A673 (cell line): ENCODE measurements at regions not wholly inside any gene's neighbourhood (a gene's known extent, or its start where the extent isn't known, plus 50 kb on each side); places are given as distances from the start of the nearest gene placed in this dataset.

ENCODE experiments used
- BruUV-seq: library from RNA; stranded (reverse); fragments of 400-500 nt; replicated peaks from 2 replicates; lab custom pipeline; 2021; lab: Mats Ljungman, UMichigan
- CTCF ChIA-PET: fragments of 300-600 bp; sonication (Branson Sonifier 250); formaldehyde crosslinking; loops from one replicate; lab custom pipeline; 2022; ENCODE audit warnings: antibody characterized with exemption; lab: Charles Lee
- POLR2A ChIA-PET: fragments of 300-600 bp; sonication (Branson Sonifier 250); formaldehyde crosslinking; loops from one replicate; lab custom pipeline; 2022; ENCODE audit warnings: antibody characterized with exemption; ENCODE audit not compliant: low non-redundant PET; lab: Charles Lee
- DNase-seq: peaks from one replicate; pipeline ENCODE4 v3.0.0-alpha.2; 2015; ENCODE audit warnings: low spot score
- H3K27ac ChIP-seq: fragments of 200-600 bp; sonication (generic); 2 replicates; pipeline ENCODE4 v1.5.1; 2016; ENCODE audit warnings: mixed run types, low read depth, mild to moderate bottlenecking, mixed read lengths, antibody characterized with exemption, low read length; ENCODE audit not compliant: poor library complexity, severe bottlenecking
- H3K27me3 ChIP-seq: fragments of 200-600 bp; sonication (generic); replicated peaks from 2 replicates; pipeline ENCODE4 v1.6.1; 2017; ENCODE audit warnings: mixed run types, low read depth, mild to moderate bottlenecking, mixed read lengths, antibody characterized with exemption, low read length; ENCODE audit not compliant: insufficient read depth, poor library complexity
- H3K36me3 ChIP-seq: fragments of 200-600 bp; sonication (generic); 2 replicates; pipeline ENCODE4 v1.6.1; 2016; ENCODE audit warnings: mixed run types, mild to moderate bottlenecking, mixed read lengths, antibody characterized with exemption, low read length; ENCODE audit not compliant: insufficient read depth, poor library complexity, severe bottlenecking
- H3K4me1 ChIP-seq: fragments of 200-600 bp; sonication (generic); 2 replicates; pipeline ENCODE4 v1.6.1; 2017; ENCODE audit warnings: mixed run types, mild to moderate bottlenecking, mixed read lengths, antibody characterized with exemption, low read length; ENCODE audit not compliant: insufficient read depth, poor library complexity, severe bottlenecking
- H3K4me3 ChIP-seq: fragments of 200-600 bp; sonication (generic); 2 replicates; pipeline ENCODE4 v1.5.1; 2016; ENCODE audit warnings: low read depth, mixed run types, mild to moderate bottlenecking, mixed read lengths, low read length; ENCODE audit not compliant: poor library complexity, severe bottlenecking
- H3K9me3 ChIP-seq: fragments of 200-600 bp; sonication (generic); 2 replicates; pipeline ENCODE4 v1.6.1; 2016; ENCODE audit warnings: mixed run types, low read depth, mild to moderate bottlenecking, mixed read lengths, antibody characterized with exemption, low read length; ENCODE audit not compliant: poor library complexity, severe bottlenecking
- CTCF ChIP-seq: fragments of 300-800, 200-600 bp; sonication (generic); conservative IDR thresholded peaks from 2 replicates; pipeline ENCODE4 v1.5.1; 2017; ENCODE audit warnings: low read depth, mild to moderate bottlenecking, antibody characterized with exemption, low read length, moderate library complexity, mixed read lengths
- EZH2 ChIP-seq: fragments of 200-600 bp; sonication (generic); IDR thresholded peaks from 2 replicates; pipeline ENCODE4 v1.6.1; 2017; ENCODE audit warnings: borderline replicate concordance, low read depth, mild to moderate bottlenecking, mixed read lengths, antibody characterized with exemption, low read length; ENCODE audit not compliant: poor library complexity, severe bottlenecking
- intact Hi-C: fragments of 100-400 bp; cut with micrococcal nuclease; formaldehyde crosslinking; loops from one replicate; pipeline ENCODE4 v1.10.0; 2022; ENCODE audit not compliant: unreplicated experiment

DNA sequence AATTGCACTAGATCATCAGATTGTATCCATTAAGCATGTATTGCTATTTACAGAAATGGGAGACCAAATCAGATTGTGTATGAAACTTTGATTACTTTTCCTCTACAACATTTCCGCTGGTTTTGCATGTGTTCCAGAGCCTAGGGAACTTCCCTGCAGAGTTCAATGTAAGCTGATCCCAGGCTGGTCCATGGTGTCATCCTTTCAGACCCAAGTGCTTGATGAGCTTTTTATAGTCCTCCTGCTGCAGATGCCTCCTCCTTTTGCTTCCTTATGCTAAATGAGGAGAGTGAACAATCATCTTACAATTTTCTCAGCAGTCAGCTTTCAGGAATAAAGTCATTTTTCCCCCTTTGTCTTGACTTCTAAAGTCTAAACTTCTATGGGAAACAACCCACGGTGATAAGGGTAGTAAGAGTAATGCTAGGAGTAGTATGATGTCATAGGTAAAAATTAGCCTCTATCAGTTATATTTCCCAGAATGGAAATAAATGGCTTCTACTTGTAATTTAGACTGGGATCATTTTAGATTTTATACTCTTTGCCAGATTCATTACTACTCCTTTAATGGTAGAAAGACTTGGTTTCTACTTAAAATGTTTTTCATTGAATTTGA, 55.1 kb upstream of the SLC4A4 start:
- intact Hi-C loops: no loop called here
- H3K27me3 ChIP-seq: no peaks in the 10 kb centered on the region
- no peaks in the 10 kb centered on the region for H3K36me3 ChIP-seq
- ChIA-PET CTCF (no interaction called here), POLR2A (no interaction called here)
- TF ChIP-seq EZH2: no peak
- no peak for TF ChIP-seq CTCF
- DNase-seq: no peak
- H3K27ac ChIP-seq: no peak overlapping the region
- no peaks in the 10 kb centered on the region for H3K4me1 ChIP-seq
- no peaks in the 10 kb centered on the region for H3K9me3 ChIP-seq
- H3K4me3 ChIP-seq: no peak overlapping the region
- BruUV-seq: no TSS peak

- POLR2A ChIA-PET: no interaction called here
- DNase-seq: no peak
- Histone ChIP-seq H3K4me1 (no peaks in the 10 kb centered on the region), H3K36me3 (no peaks in the 10 kb centered on the region), H3K4me3 (no peak overlapping the region), H3K9me3 (no peaks in the 10 kb centered on the region), H3K27me3 (no peaks in the 10 kb centered on the region), H3K27ac (no peak overlapping the region)
- TF ChIP-seq CTCF (no peak), EZH2 (no peak)
- no TSS peak for BruUV-seq
- intact Hi-C loops: no loop called here
- CTCF ChIA-PET: no interaction called here
These were observed 51.5 kb upstream of the SLC4A4 start for GRCh38 chr4:71287305-71287704.

- H3K4me3 ChIP-seq: no peak overlapping the region
- ChIA-PET CTCF (no interaction called here), POLR2A (no interaction called here)
- no peaks in the 10 kb centered on the region for H3K36me3 ChIP-seq
- no peaks in the 10 kb centered on the region for H3K4me1 ChIP-seq
- intact Hi-C loops: no loop called here
- DNase-seq: no peak
- no peak for TF ChIP-seq CTCF
- H3K27ac ChIP-seq: no peak overlapping the region
- no peaks in the 10 kb centered on the region for H3K27me3 ChIP-seq
- no peaks in the 10 kb centered on the region for H3K9me3 ChIP-seq
- BruUV-seq: no TSS peak
These were observed 49.9 kb upstream of the SLC4A4 start for GRCh38 chr4:71288875-71289274.
